Effector CD4-positive, alpha-beta T cell (primary cell): ENCODE measurements at regions not wholly inside any gene's neighbourhood (a gene's known extent, or its start where the extent isn't known, plus 50 kb on each side); places are given as distances from the start of the nearest gene placed in this dataset.

Source experiments
- DNase-seq: peaks from one replicate; pipeline ENCODE4 v3.0.0-alpha.2; 2020

DNA sequence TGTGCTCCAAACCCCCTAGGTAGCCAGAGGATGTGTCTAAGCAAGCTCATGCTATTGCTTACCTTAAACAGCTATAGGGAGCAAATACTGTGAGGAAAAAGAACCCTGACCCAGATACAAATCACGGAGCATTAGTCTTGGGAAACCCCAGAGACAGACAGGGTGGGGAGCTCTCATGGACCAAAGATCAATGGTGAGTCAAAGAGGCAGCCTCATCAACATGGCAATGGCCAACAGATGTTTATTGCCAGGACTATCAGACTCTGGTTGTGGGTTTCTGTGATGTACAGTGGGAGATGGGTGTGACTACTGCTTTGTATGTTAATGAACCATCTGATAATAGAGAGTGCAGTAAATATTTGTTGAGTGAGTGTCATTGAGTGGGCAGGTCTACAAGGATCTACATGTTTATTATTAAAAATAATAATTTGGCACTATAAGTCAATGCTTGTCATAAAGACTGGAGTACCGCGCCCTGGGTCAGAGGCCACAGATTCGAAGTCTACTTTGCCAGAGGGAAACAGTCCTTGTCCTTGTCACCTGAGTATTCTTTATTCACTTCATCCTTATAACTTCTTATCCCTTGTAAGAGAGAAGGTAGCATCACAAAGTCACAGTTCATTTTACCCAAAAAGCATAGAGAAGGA lies 56.5 kb upstream of the RAI14 start:
- DNase-seq: no peak

DNA sequence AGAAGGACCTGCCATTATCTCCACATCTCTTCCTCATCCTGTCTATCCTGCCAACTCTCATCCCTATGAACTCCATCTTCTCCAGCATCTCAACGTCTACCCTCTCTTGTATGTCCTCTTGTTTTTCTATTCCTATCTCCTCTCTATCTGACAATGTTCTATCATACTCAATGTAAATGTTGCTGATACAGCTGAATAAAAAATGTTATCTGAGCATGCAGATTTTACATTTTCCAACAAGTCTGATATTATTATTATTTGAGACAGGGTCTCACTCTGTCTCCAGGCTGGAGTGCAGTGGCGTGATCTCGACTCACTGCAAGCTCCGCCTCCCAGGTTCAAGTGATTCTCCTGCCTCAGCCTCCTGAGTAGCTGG lies 56.0 kb upstream of the RAI14 start:
- no peak for DNase-seq

DNA sequence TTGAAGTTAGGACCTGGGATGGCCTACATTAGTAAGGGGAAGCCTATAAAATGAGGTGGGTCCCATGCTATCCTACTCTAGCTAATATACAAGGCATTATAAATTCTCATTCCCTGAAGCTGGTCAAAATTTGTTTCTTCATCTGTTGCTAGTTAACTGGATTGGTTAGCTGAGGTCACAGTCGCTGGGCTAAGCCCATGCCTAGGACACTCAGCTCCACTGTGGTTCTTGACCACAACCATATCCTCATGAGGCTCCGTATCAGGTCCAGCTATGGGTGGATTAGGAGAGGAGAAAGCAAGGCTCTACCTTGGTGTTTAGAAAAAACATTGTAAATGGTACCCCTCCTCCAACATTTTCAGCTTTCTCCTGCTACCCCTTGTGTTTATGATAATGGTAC lies 52.8 kb upstream of the RAI14 start:
- no peak for DNase-seq

DNA sequence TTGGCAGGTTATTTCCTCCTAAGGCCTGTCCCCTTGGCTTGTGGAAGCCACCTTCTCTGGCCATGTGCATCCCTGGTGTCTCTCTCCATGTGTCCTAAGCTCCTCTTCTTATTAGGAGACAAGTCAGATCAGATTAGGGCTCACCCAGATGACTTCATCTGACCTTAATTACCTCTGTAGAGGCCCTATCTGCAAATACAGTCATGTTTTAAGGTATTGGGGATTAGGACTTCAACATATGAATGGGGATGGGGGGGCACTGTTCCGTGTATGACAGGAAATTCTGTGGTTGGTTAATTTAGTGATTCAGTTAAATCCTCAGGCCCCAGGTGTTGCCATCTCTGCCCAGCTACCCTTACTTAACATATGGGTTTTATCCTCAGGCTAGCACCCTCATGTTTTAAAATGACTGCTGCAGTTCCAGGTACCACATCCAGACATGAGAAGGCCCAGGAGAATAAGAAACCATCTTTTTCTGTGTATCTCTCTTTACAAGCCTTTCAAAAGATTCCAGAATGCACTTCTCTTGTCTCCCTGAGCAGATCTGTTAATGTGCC lies 51.9 kb upstream of the RAI14 start:
- DNase-seq: no peak

DNA sequence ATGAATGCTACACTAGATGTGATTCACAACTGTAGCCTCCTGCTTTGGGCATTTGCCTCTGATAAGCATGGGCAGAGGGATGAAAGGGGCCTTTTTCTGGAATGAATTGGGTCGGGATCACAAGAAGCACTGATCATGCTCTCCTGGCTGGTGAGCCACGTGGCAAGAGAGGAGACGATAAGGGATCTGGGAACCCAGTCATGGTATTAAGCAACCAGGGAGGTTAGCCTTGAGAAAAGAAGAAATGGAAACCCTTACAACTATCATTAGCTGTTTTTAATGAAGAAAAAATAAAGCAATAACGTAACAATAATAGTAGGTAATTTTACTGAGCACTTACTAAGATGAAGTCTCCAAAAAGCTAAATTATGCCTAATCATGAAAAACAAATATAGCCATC lies 50.0 kb upstream of the RAI14 start:
- DNase-seq: no peak
